ENCODE measurements at regions not wholly inside any gene's neighbourhood (a gene's known extent, or its start where the extent isn't known, plus 50 kb on each side); places are given as distances from the start of the nearest gene placed in this dataset.

DNA sequence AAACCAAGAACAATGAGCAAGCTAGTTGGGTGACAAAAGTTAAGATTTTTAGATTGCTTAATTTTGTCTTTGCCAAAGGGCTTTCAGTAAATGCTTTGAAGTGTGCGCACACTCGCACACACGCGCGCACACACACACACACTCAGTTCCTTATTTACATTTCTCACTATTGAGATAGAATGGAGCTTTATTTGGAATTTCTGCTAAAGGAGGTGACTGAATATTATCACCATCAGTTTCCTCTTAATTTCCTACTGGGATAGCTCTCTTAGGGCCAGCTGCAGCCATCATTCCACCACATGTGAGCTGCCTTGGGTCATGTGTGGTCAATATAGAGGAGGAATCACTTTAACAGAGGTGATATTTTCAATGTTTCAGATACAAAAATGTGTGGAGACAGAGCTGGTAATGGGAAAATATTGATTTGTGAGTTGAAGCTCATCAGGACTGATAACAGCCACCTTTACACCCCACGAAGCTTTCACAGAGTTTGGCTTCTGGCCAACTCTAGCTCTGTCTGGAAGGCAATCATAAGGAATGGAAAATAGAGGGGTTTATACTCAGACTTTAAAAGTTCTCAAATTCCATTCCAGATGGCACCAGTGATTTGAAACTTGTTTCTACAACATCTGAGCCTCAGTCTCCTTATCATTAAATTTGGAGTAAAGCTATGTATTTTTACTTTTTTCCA is 99.9 kb downstream of the MACIR start:
- DNase-seq (ENCODE audit: low read depth) = no peak
- no peak overlapping the region for H3K4me3 ChIP-seq (ENCODE audit: low read depth, low read length)

DNA sequence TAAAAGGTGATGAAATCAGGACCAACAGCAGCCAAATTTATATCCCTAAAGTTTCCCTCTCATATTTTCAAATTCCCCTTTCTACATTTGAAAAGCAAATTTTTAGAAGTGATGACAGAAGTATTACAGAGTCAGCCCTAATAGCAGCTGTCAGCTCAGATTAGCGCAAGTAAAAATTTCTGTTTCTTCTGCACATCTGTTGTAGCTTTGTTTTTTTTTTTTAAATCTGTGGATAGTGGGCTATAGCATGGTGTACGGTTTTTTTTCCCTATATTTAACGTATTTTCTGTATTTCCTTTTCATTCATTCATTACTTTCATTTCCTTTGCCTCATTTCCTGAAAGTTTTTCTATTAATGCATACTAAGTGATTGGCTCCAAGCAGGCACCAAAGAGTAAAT is 99.1 kb downstream of the MACIR start:
- no peak for DNase-seq (ENCODE audit: low read depth)
- no peak overlapping the region for H3K4me3 ChIP-seq (ENCODE audit: low read depth, low read length)

- DNase-seq (ENCODE audit: low read depth) = no peak
- H3K4me3 ChIP-seq (ENCODE audit: low read depth, low read length) = no peak overlapping the region
Observed at GRCh38 chr5:103356350-103357091, 98.0 kb downstream of the MACIR start.

- no peak overlapping the region for H3K4me3 ChIP-seq (ENCODE audit: low read depth, low read length)
- DNase-seq (ENCODE audit: low read depth) = no peak
Observed at GRCh38 chr5:103355579-103355978, 97.0 kb downstream of the MACIR start.

DNA sequence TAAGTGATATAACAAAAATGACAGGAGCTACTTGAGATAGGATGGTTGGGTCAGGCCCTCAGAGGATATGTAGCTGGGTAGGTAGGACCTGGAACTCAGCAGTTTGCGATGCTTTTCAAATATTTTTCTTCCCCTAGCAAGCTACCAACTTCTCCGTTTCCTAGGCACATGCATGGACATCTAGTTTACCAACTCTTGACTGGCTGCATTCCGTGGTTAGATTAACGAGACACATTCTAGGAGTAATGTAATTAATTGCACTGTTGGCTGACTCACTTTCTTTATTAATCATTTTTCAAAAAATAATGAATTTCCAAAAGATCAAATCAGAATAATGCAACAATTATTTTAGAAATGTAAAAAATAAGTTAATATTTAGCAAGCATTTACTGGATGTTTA is 95.9 kb downstream of the MACIR start:
- no peak overlapping the region for H3K4me3 ChIP-seq (ENCODE audit: low read depth, low read length)
- no peak for DNase-seq (ENCODE audit: low read depth)

GRCh38 chr5:103353581-103353980 is 95.0 kb downstream of the MACIR start:
- no peak overlapping the region for H3K4me3 ChIP-seq (ENCODE audit: low read depth, low read length)
- no peak for DNase-seq (ENCODE audit: low read depth)

DNA sequence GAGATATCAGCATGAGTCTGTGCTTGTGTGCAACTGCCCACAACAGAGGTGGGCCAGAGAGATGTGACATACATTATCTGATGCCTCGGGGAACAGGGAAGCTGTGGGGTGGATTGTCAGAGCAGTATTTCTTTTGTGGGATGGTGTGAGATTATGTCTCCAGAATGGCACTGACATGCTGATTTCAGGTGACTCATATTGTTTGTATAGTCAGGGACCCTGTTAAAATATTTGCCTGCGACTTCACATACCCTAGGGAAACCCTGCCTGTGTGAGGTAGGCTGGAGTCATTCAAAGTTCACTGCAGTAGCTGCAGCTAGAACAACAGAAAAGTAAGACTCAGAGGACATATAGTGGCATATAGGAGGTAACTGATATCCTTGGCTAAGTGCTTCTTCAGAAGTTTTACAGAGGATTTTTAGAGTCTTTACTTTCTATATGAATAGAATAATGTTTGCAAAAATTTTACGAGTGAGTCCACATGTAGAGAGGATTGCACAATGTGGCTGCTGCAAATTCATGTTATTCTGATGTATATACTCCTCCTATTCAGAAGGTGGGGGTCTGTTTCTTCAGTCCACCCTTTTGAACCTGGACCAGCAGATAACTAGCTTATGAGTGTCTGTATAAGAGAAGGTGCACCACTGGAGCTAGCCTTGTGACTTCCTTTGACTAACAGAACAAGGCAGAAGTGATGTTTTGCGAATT is 89.3 kb downstream of the MACIR start:
- no peak overlapping the region for H3K4me3 ChIP-seq (ENCODE audit: low read depth, low read length)
- no peak for DNase-seq (ENCODE audit: low read depth)

DNA sequence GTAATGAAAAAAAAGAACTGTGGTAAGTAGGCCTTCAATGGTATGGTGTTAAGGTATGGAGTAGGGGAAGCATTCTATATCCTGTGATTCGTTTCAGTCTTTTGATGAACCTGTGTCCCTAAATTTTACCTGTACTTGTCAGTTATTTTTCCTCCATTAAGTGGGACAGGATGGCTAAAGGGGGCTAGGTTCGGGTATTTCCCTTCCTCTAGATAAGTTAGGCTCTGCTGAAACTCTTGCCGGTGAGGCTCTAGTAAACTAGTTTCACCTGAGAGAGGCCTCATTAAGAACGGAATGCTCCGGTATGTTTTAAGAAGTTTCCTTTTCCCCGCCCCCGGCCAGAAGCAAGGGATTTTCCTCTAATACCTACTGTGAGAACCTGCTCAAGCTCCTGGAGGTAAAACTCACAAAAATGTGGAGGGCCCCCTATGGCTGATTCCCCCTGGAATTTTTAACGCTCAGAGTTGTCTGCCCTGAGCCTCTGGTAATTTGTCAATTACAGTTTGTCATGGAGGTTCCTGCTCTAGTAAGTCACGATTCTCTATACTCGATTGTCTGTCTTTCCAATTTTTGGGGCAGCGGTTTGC is 87.7 kb downstream of the MACIR start:
- H3K4me3 ChIP-seq (ENCODE audit: low read depth, low read length) = no peak overlapping the region
- DNase-seq (ENCODE audit: low read depth) = no peak

- no peak overlapping the region for H3K4me3 ChIP-seq (ENCODE audit: low read depth, low read length)
Observed at GRCh38 chr5:103345461-103345860, 86.9 kb downstream of the MACIR start.

DNA sequence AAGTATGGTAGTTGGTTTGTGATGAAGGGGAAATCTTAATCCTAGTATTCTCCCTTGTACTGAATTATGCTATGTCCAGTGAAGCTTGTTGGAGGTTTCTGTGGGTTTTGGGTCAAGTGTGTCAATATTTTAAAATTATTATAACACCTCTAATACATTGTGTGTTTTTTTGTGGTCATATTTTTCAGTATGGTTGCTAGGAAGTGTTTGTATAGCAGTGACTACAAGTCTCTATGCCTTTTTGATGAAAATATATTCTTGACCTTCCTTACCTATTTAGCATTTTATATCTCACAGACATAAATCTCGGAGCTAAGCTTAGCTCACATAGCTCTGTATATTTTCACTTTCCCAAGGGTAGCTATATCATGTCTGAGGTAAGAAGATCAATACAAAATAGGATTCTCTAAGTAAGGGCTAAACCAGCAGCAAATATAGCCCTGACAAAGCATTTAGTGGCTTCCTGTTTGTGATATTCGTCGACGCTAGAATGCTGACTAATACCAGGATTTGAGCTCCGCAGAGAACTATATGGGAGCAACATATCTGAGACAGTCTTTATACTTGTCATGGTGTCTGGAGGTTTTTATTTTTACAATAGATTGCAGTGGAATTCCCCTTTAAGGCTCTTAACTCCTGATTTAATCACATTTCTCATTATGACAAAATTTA is 82.3 kb downstream of the MACIR start:
- no peak for DNase-seq (ENCODE audit: low read depth)
- H3K4me3 ChIP-seq (ENCODE audit: low read depth, low read length) = no peak overlapping the region

More at GRCh38 chr5:103345461-103345860, 86.9 kb downstream of the MACIR start:
- no peak for DNase-seq (ENCODE audit: low read depth)

DNA sequence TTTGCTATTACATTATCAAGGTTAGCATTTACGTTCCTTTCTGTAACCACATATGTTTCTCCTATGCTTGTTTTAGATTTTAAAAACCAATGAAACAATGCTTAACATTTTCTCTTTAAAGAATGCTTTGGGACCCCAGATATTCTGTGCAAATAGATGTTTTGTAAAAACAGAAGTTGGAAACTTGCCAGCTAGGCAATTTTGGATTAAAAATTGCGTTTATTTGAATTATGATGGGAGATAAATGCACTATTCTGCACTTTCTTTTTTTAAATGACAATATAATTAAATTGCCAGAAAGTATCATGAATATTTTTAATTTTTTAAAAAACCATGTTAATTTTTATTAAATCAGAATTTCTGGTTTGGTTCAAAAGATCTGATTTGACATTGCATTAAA is 81.6 kb downstream of the MACIR start:
- no peak for DNase-seq (ENCODE audit: low read depth)
- H3K4me3 ChIP-seq (ENCODE audit: low read depth, low read length) = no peak overlapping the region

GRCh38 chr5:103336941-103337340 is 78.4 kb downstream of the MACIR start:
- no peak overlapping the region for H3K4me3 ChIP-seq (ENCODE audit: low read depth, low read length)

DNA sequence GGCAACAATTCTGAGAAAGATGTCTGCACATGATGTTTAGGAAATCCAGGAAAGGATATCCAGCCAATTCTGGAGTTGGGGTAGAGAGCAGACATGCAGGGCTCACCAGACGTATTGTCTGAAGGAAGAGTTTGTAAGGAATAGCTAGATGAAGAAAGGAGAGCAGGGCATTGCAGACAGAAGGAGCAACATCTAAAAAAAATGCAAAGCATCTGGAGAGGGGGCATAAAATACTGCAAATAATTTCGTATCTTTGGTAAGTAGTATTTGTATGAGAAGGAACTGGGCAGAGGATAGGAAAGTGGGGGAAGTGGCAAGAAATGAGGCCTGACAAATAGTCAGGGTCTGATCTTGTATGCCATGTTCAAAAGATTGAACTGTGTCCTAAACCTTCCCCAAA is 74.8 kb downstream of the MACIR start:
- DNase-seq (ENCODE audit: low read depth) = no peak
- H3K4me3 ChIP-seq (ENCODE audit: low read depth, low read length) = no peak overlapping the region

More at GRCh38 chr5:103336941-103337340, 78.4 kb downstream of the MACIR start:
- DNase-seq (ENCODE audit: low read depth) = peak; percentile 36

GRCh38 chr5:103330875-103331274 is 72.3 kb downstream of the MACIR start:
- no peak for DNase-seq (ENCODE audit: low read depth)
- H3K4me3 ChIP-seq (ENCODE audit: low read depth, low read length) = no peak overlapping the region

Measured in skeletal muscle cell (primary cell).